Astrocyte (in vitro differentiated cells and primary cell): ENCODE measurements at regions not wholly inside any gene's neighbourhood (a gene's known extent, or its start where the extent isn't known, plus 50 kb on each side); places are given as distances from the start of the nearest gene placed in this dataset.
A peak's percentile ranks its signal among the peaks of the same experiment; 100 is the strongest.

Source experiments
- DNase-seq: peaks from one replicate; pipeline ENCODE4 v3.0.0-alpha.2; 2010; ENCODE audit warnings: low read depth
- FAIRE-seq: peaks from 2 replicates; lab custom pipeline; 2011; peaks lifted over from hg19 to GRCh38; lab: Jason Lieb, UNC
- H2AFZ ChIP-seq: 2 replicates; pipeline ENCODE4 v1.6.0; 2012; ENCODE audit warnings: low read depth, low read length, inconsistent platforms
- H3K27ac ChIP-seq: 2 replicates; pipeline ENCODE4 v1.5.1; 2011; ENCODE audit warnings: low read depth, low read length, inconsistent platforms
- H3K27me3 ChIP-seq: 2 replicates; pipeline ENCODE4 v1.6.0; 2011; ENCODE audit warnings: low read length, inconsistent platforms; ENCODE audit not compliant: insufficient read depth
- H3K36me3 ChIP-seq: 2 replicates; pipeline ENCODE4 v1.5.1; 2011; ENCODE audit warnings: low read length, inconsistent platforms; ENCODE audit not compliant: insufficient read depth
- H3K4me1 ChIP-seq: 2 replicates; pipeline ENCODE4 v1.5.1; 2011; ENCODE audit warnings: low read length, inconsistent platforms; ENCODE audit not compliant: insufficient read depth
- H3K4me2 ChIP-seq: 2 replicates; pipeline ENCODE4 v1.6.0; 2012; ENCODE audit warnings: low read length, inconsistent platforms
- H3K4me3 ChIP-seq: 2 replicates; pipeline ENCODE4 v1.5.1; 2011; ENCODE audit warnings: low read depth, mild to moderate bottlenecking, low read length, inconsistent platforms; ENCODE audit not compliant: insufficient read depth
- H3K79me2 ChIP-seq: 2 replicates; pipeline ENCODE4 v1.6.0; 2012; ENCODE audit warnings: mild to moderate bottlenecking, low read length, inconsistent platforms; ENCODE audit not compliant: insufficient read depth
- H3K9ac ChIP-seq: 2 replicates; pipeline ENCODE4 v1.6.0; 2012; ENCODE audit warnings: mild to moderate bottlenecking, low read length, inconsistent platforms
- H3K9me3 ChIP-seq: 2 replicates; pipeline ENCODE4 v1.5.1; 2012; ENCODE audit warnings: low read depth, mild to moderate bottlenecking, low read length, inconsistent platforms; ENCODE audit not compliant: insufficient read depth
- H4K20me1 ChIP-seq: 2 replicates; pipeline ENCODE4 v1.6.0; 2012; ENCODE audit warnings: low read length, inconsistent platforms; ENCODE audit not compliant: insufficient read depth
- H3K27ac Mint-ChIP-seq: one replicate; pipeline ENCODE4 v1.8.0; 2021; ENCODE audit warnings: mild to moderate bottlenecking, mixed read lengths; ENCODE audit not compliant: unreplicated experiment
- H3K27me3 Mint-ChIP-seq: one replicate; pipeline ENCODE4 v1.8.0; 2021; ENCODE audit warnings: low read depth, mixed read lengths; ENCODE audit not compliant: unreplicated experiment
- H3K36me3 Mint-ChIP-seq: one replicate; pipeline ENCODE4 v1.8.0; 2021; ENCODE audit warnings: low read depth, mixed read lengths; ENCODE audit not compliant: unreplicated experiment
- H3K4me1 Mint-ChIP-seq: one replicate; pipeline ENCODE4 v1.8.0; 2021; ENCODE audit warnings: low read depth, mixed read lengths; ENCODE audit not compliant: unreplicated experiment
- H3K4me3 Mint-ChIP-seq: one replicate; pipeline ENCODE4 v1.8.0; 2021; ENCODE audit warnings: mild to moderate bottlenecking, moderate library complexity, mixed read lengths; ENCODE audit not compliant: unreplicated experiment
- H3K9me3 Mint-ChIP-seq: one replicate; pipeline ENCODE4 v1.8.0; 2021; ENCODE audit warnings: mild to moderate bottlenecking, mixed read lengths; ENCODE audit not compliant: unreplicated experiment
- EZH2 ChIP-seq: IDR thresholded peaks from 2 replicates; pipeline ENCODE4 v1.6.1; 2012; ENCODE audit warnings: mild to moderate bottlenecking, low read length, inconsistent platforms; ENCODE audit not compliant: insufficient read depth
- TF ChIP-seq, protein P1 (sequence below): IDR thresholded peaks from 2 replicates; pipeline ENCODE4 v1.5.1; 2011; ENCODE audit warnings: low read depth, mild to moderate bottlenecking, inconsistent platforms, low read length, moderate library complexity; ENCODE audit not compliant: insufficient read depth

DNA sequence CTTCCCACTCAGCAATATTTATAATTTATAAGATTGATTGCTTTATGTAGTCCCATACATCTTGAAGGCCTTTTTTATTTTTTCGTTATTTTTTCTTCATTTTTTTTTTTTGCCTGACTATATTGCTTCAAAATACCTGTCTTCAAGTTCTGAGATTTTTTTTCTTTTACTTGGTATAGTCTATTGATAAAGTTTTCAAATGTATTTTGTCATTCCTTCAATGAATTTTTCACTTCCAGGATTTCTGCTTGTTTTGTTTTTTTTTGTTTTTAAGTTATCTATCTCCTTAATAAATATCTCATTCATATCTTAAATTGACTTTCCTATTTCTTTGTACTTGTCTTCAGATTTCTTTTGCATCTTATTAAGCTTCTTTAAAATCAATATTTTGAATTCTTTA, 905.6 kb upstream of the CDH6 start:
- no peak for FAIRE-seq
- H3K27ac Mint-ChIP-seq, result no peak overlapping the region
- no peaks in the 10 kb centered on the region for H3K4me1 Mint-ChIP-seq

DNA sequence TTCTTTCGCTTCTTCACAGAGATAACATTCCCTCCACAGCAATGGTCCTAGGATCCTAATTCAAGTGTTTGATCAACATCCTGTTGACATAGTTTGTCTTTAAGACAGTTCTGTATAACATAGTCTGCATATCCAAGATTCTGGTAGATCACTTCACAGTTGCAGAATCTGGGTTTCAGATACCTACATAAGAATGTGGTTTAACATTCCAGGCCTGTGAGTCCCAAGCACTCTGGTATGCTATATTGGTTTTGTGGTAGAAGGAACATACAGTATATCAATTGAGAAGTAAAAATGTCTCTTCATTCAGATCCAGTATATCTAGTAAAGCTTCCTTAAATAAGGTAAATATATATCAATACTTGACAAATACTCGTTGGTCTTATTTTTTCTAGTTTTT, 914.2 kb upstream of the CDH6 start:
- no peak overlapping the region for H3K4me2 ChIP-seq
- no peaks in the 10 kb centered on the region for H3K36me3 ChIP-seq
- no peaks in the 10 kb centered on the region for H3K79me2 ChIP-seq
- Mint-ChIP-seq H3K9me3 (peaks cover 4% of the 10 kb centered on the region), H3K27me3 (no peaks in the 10 kb centered on the region), H3K4me3 (no peak overlapping the region), H3K4me1 (peaks cover 11% of the 10 kb centered on the region), H3K27ac (peak overlapping the region; percentile 23), H3K36me3 (no peaks in the 10 kb centered on the region)
- H3K4me1 ChIP-seq, result no peaks in the 10 kb centered on the region
- DNase-seq, result peak; percentile 57
- no peak for TF ChIP-seq EZH2
- TF ChIP-seq, protein P1, sequence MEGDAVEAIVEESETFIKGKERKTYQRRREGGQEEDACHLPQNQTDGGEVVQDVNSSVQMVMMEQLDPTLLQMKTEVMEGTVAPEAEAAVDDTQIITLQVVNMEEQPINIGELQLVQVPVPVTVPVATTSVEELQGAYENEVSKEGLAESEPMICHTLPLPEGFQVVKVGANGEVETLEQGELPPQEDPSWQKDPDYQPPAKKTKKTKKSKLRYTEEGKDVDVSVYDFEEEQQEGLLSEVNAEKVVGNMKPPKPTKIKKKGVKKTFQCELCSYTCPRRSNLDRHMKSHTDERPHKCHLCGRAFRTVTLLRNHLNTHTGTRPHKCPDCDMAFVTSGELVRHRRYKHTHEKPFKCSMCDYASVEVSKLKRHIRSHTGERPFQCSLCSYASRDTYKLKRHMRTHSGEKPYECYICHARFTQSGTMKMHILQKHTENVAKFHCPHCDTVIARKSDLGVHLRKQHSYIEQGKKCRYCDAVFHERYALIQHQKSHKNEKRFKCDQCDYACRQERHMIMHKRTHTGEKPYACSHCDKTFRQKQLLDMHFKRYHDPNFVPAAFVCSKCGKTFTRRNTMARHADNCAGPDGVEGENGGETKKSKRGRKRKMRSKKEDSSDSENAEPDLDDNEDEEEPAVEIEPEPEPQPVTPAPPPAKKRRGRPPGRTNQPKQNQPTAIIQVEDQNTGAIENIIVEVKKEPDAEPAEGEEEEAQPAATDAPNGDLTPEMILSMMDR, result no peak
- H3K9ac ChIP-seq, result no peak overlapping the region
- no peaks in the 10 kb centered on the region for H4K20me1 ChIP-seq
- peak; percentile 50 for FAIRE-seq
- H2AFZ ChIP-seq, result no peak overlapping the region
- no peak overlapping the region for H3K27ac ChIP-seq
- no peaks in the 10 kb centered on the region for H3K9me3 ChIP-seq
- H3K4me3 ChIP-seq, result no peak overlapping the region
- no peaks in the 10 kb centered on the region for H3K27me3 ChIP-seq

More for the DNA sequence above, 905.6 kb upstream of the CDH6 start:
- H3K79me2 ChIP-seq, result no peaks in the 10 kb centered on the region
- H3K27ac ChIP-seq, result no peak overlapping the region
- no peaks in the 10 kb centered on the region for H4K20me1 ChIP-seq
- no peaks in the 10 kb centered on the region for H3K36me3 ChIP-seq
- Mint-ChIP-seq H3K9me3 (peaks cover 10% of the 10 kb centered on the region), H3K36me3 (no peaks in the 10 kb centered on the region), H3K4me3 (no peak overlapping the region), H3K27me3 (no peaks in the 10 kb centered on the region)
- no peak overlapping the region for H2AFZ ChIP-seq
- TF ChIP-seq, protein P1, result no peak
- TF ChIP-seq EZH2, result no peak
- no peak for DNase-seq
- no peaks in the 10 kb centered on the region for H3K27me3 ChIP-seq
- H3K4me2 ChIP-seq, result no peak overlapping the region
- peaks cover 6% of the 10 kb centered on the region for H3K9me3 ChIP-seq
- H3K4me1 ChIP-seq, result no peaks in the 10 kb centered on the region
- no peak overlapping the region for H3K4me3 ChIP-seq
- H3K9ac ChIP-seq, result no peak overlapping the region

DNA sequence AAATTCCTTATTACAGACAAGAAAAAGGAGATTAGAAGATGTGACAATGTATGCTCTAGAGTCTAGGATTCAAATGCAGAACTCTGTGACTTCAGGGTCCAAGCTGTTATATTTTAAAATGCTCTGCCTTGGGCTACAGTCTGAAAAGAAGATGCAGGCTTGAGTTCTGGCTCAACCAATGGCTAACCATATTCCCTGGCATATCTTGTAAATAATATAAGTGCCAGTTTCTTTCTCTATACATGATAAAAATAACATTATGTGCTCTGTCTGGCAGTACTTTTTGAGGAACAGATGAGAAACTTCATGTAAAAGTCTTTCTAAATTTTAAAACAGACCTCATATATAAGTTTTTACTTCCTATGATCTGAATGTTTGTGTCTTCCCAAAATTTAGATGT, 926.5 kb upstream of the CDH6 start:
- FAIRE-seq (no peak), DNase-seq (no peak)
- no peaks in the 10 kb centered on the region for H3K36me3 Mint-ChIP-seq
- H3K27ac Mint-ChIP-seq, result no peak overlapping the region
- Histone ChIP-seq H3K4me2 (no peak overlapping the region), H3K9ac (no peak overlapping the region), H4K20me1 (no peaks in the 10 kb centered on the region), H3K9me3 (no peaks in the 10 kb centered on the region), H3K4me1 (no peaks in the 10 kb centered on the region), H3K4me3 (no peak overlapping the region), H3K36me3 (no peaks in the 10 kb centered on the region), H2AFZ (no peak overlapping the region), H3K27ac (no peak overlapping the region), H3K27me3 (no peaks in the 10 kb centered on the region), H3K79me2 (no peaks in the 10 kb centered on the region)
- H3K4me1 Mint-ChIP-seq, result no peaks in the 10 kb centered on the region
- H3K4me3 Mint-ChIP-seq, result no peak overlapping the region
- H3K9me3 Mint-ChIP-seq, result no peaks in the 10 kb centered on the region
- no peaks in the 10 kb centered on the region for H3K27me3 Mint-ChIP-seq
- TF ChIP-seq EZH2, result no peak
- TF ChIP-seq, protein P1, result no peak
